K562 (cell line): ENCODE measurements at regions not wholly inside any gene's neighbourhood (a gene's known extent, or its start where the extent isn't known, plus 50 kb on each side); places are given as distances from the start of the nearest gene placed in this dataset.

Experiments used
- ELF4 ChIP-seq: fragments of 450-650 bp; formaldehyde crosslinking; IDR thresholded peaks from 2 replicates; pipeline ENCODE4 v1.4.0; 2022; ENCODE audit warnings: missing genetic modification characterization
- EZH2 ChIP-seq: IDR thresholded peaks from 2 replicates; pipeline ENCODE4 v1.6.1; 2012; ENCODE audit warnings: low read depth, mild to moderate bottlenecking, inconsistent platforms, low read length, borderline replicate concordance
- NFIC ChIP-seq: fragments of 450-650 bp; IDR thresholded peaks from 2 replicates; pipeline ENCODE4 v1.6.1; 2017; ENCODE audit warnings: mild to moderate bottlenecking, inconsistent platforms
- NR2C2 ChIP-seq, 2 experiments: fragments of 200-800 bp in 1 of 2; sonication (Bioruptor generic) in 1 of 2; sonication (generic) in 1 of 2; formaldehyde crosslinking in 1 of 2; IDR thresholded peaks; 2 replicates each; pipeline versions ENCODE4 v1.6.1 to v1.8.0; 2016 to 2022; ENCODE audit warnings: mild to moderate bottlenecking in 1 of 2, missing compliant biosample characterization in 1 of 2, missing genetic modification characterization in 1 of 2, missing genetic modification reagents in 1 of 2
- REST ChIP-seq, 2 experiments: fragments of 450-650 bp; formaldehyde crosslinking in 1 of 2; IDR thresholded peaks; 2 replicates each; pipeline versions ENCODE4 v1.4.0 to v1.6.1; 2014 to 2020; ENCODE audit warnings: mild to moderate bottlenecking in 2 of 2, borderline replicate concordance in 1 of 2, low read depth in 1 of 2
- SP1 ChIP-seq: sonication (generic); formaldehyde crosslinking; IDR thresholded peaks from 2 replicates; pipeline ENCODE4 v1.8.1; 2022; ENCODE audit warnings: mild to moderate bottlenecking, missing genetic modification reagents
- SRF ChIP-seq, 2 experiments: fragments of 250-450, 450-650 bp in 1 of 2; sonication (Bioruptor Pico) in 1 of 2; sonication (generic) in 1 of 2; formaldehyde crosslinking; IDR thresholded peaks; 2 replicates each; pipeline versions ENCODE4 v1.5.0 to v1.5.1; 2020 to 2022; ENCODE audit warnings: mild to moderate bottlenecking in 1 of 2, missing genetic modification reagents in 1 of 2
- TAF9B ChIP-seq: fragments of 450-650 bp; IDR thresholded peaks from 2 replicates; pipeline ENCODE4 v1.6.1; 2018; ENCODE audit warnings: mild to moderate bottlenecking; ENCODE audit not compliant: partially characterized antibody
- TF ChIP-seq, protein P1 (sequence below), 3 experiments: IDR thresholded peaks in 2 of 3; conservative IDR thresholded peaks in 1 of 3; 2 replicates each; pipeline ENCODE4 v1.5.1; 2011 to 2012; ENCODE audit warnings: low read length in 3 of 3, mild to moderate bottlenecking in 3 of 3, control low read depth in 2 of 3, improper control_type of control experiment in 1 of 3, inconsistent platforms in 1 of 3, low read depth in 1 of 3, mixed read lengths in 1 of 3, moderate library complexity in 1 of 3; ENCODE audit not compliant: insufficient read depth in 2 of 3

GRCh38 chr4:159698336-159698735, 595.5 kb downstream of the RAPGEF2 start:
- TF ChIP-seq ELF4 (CRISPR knock-in tag) (no peak), EZH2 (no peak), TAF9B (no peak), NFIC (no peak), SP1 (CRISPR knock-in tag) (no peak), NR2C2 (CRISPR knock-in tag; IDR thresholded peaks at IDR 0.05) (no peak), NR2C2 (tag; IDR thresholded peaks at IDR 0.05) (no peak), SRF (CRISPR knock-in tag; IDR thresholded peaks at IDR 0.05) (no peak), REST (IDR thresholded peaks at IDR 0.05; ENCODE audit: borderline replicate concordance) (no peak), REST (CRISPR knock-in tag; IDR thresholded peaks at IDR 0.05; ENCODE audit: low read depth) (no peak)
- TF ChIP-seq, protein P1, sequence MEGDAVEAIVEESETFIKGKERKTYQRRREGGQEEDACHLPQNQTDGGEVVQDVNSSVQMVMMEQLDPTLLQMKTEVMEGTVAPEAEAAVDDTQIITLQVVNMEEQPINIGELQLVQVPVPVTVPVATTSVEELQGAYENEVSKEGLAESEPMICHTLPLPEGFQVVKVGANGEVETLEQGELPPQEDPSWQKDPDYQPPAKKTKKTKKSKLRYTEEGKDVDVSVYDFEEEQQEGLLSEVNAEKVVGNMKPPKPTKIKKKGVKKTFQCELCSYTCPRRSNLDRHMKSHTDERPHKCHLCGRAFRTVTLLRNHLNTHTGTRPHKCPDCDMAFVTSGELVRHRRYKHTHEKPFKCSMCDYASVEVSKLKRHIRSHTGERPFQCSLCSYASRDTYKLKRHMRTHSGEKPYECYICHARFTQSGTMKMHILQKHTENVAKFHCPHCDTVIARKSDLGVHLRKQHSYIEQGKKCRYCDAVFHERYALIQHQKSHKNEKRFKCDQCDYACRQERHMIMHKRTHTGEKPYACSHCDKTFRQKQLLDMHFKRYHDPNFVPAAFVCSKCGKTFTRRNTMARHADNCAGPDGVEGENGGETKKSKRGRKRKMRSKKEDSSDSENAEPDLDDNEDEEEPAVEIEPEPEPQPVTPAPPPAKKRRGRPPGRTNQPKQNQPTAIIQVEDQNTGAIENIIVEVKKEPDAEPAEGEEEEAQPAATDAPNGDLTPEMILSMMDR (IDR thresholded peaks at IDR 0.05 in 2 of 3, conservative IDR thresholded peaks at IDR 0.05 in 1 of 3; ENCODE audit: insufficient read depth in 2 of 3, low read depth in 1 of 3, low read length in 3 of 3), result no peak
